ENCODE measurements at regions not wholly inside any gene's neighbourhood (a gene's known extent, or its start where the extent isn't known, plus 50 kb on each side); places are given as distances from the start of the nearest gene placed in this dataset.
"Not testable (repeated sequence)": the region's sequence is repeated elsewhere in the genome, so short reads cannot be mapped to it uniquely, and the experiment has no call there.

- no peak overlapping the region for H3K9ac ChIP-seq (ENCODE audit: insufficient read depth in 1 of 2, low read length in 2 of 2)
- ATAC-seq (ENCODE audit: insufficient read depth, low FRiP score) (no peak), DNase-seq (no peak)
- no peak for TF ChIP-seq CTCF (IDR thresholded peaks at IDR 0.05; ENCODE audit: control extremely low read depth, extremely low read depth)
- H3K27me3 ChIP-seq (ENCODE audit: control insufficient read depth in 3 of 3, insufficient read depth in 3 of 3, low read length in 2 of 3) = no peaks in the 10 kb centered on the region
- no peaks in the 10 kb centered on the region for H3K36me3 ChIP-seq (ENCODE audit: control insufficient read depth in 4 of 4, insufficient read depth in 4 of 4, low read length in 4 of 4)
- H3K9me3 ChIP-seq (ENCODE audit: control insufficient read depth in 4 of 4, insufficient read depth in 3 of 4, low read length in 3 of 4) = peaks cover 0 to 6% (median 0%) of the 10 kb centered on the region in 4 donors
- H3K4me1 ChIP-seq (ENCODE audit: control insufficient read depth in 5 of 5, insufficient read depth in 5 of 5, low read length in 5 of 5) = no peaks in the 10 kb centered on the region
- no peak overlapping the region for H3K27ac ChIP-seq (ENCODE audit: low read depth in 1 of 2, low read length in 1 of 2)
- no peak overlapping the region for H3K4me3 ChIP-seq
- WGBS, 2 donors = 80% methylated on average over 13 of the region's 13 CpGs
Observed at GRCh38 chr1:29798699-29799566, 562.6 kb downstream of the PTPRU start.

- H3K36me3 ChIP-seq (ENCODE audit: control insufficient read depth in 4 of 4, insufficient read depth in 4 of 4, low read length in 4 of 4); H3K9ac ChIP-seq (ENCODE audit: insufficient read depth in 1 of 2, low read length in 2 of 2); H3K4me1 ChIP-seq (ENCODE audit: control insufficient read depth in 5 of 5, insufficient read depth in 5 of 5, low read length in 5 of 5); DNase-seq; H3K9me3 ChIP-seq (ENCODE audit: control insufficient read depth in 4 of 4, insufficient read depth in 3 of 4, low read length in 3 of 4); H3K27me3 ChIP-seq (ENCODE audit: control insufficient read depth in 3 of 3, insufficient read depth in 3 of 3, low read length in 2 of 3); ATAC-seq (ENCODE audit: insufficient read depth, low FRiP score); H3K4me3 ChIP-seq; H3K27ac ChIP-seq (ENCODE audit: low read depth in 1 of 2, low read length in 1 of 2): not testable (repeated sequence)
- WGBS, 2 donors = 94 to 97% methylated on average over 1 of the region's 1 CpG
Observed at GRCh38 chr1:29797125-29797524, 560.8 kb downstream of the PTPRU start.

GRCh38 chr1:29795965-29796364, 559.6 kb downstream of the PTPRU start:
- ATAC-seq (ENCODE audit: insufficient read depth, low FRiP score) = not testable (repeated sequence)

GRCh38 chr1:29793653-29794348, 557.5 kb downstream of the PTPRU start:
- Histone ChIP-seq H3K27me3 (ENCODE audit: control insufficient read depth in 3 of 3, insufficient read depth in 3 of 3, low read length in 2 of 3) (peaks cover 0 to 3% (median 0%) of the 10 kb centered on the region in 3 donors), H3K4me1 (ENCODE audit: control insufficient read depth in 5 of 5, insufficient read depth in 5 of 5, low read length in 5 of 5) (no peaks in the 10 kb centered on the region), H3K9me3 (ENCODE audit: control insufficient read depth in 4 of 4, insufficient read depth in 3 of 4, low read length in 3 of 4) (peaks cover 0 to 6% (median 0%) of the 10 kb centered on the region in 4 donors), H3K4me3 (no peak overlapping the region), H3K36me3 (ENCODE audit: control insufficient read depth in 4 of 4, insufficient read depth in 4 of 4, low read length in 4 of 4) (no peaks in the 10 kb centered on the region), H3K27ac (ENCODE audit: low read depth in 1 of 2, low read length in 1 of 2) (no peak overlapping the region), H3K9ac (ENCODE audit: insufficient read depth in 1 of 2, low read length in 2 of 2) (no peak overlapping the region)
- DNase-seq (no peak), ATAC-seq (ENCODE audit: insufficient read depth, low FRiP score) (no peak)
- 79 to 85% methylated on average over 8 of the region's 8 CpGs for WGBS, 2 donors
- no peak for TF ChIP-seq CTCF (IDR thresholded peaks at IDR 0.05; ENCODE audit: control extremely low read depth, extremely low read depth)

More at GRCh38 chr1:29795965-29796364, 559.6 kb downstream of the PTPRU start:
- H3K27me3 ChIP-seq (ENCODE audit: control insufficient read depth in 3 of 3, insufficient read depth in 3 of 3, low read length in 2 of 3); H3K4me3 ChIP-seq; H3K9me3 ChIP-seq (ENCODE audit: control insufficient read depth in 4 of 4, insufficient read depth in 3 of 4, low read length in 3 of 4); H3K27ac ChIP-seq (ENCODE audit: low read depth in 1 of 2, low read length in 1 of 2); DNase-seq; H3K36me3 ChIP-seq (ENCODE audit: control insufficient read depth in 4 of 4, insufficient read depth in 4 of 4, low read length in 4 of 4); H3K9ac ChIP-seq (ENCODE audit: insufficient read depth in 1 of 2, low read length in 2 of 2); H3K4me1 ChIP-seq (ENCODE audit: control insufficient read depth in 5 of 5, insufficient read depth in 5 of 5, low read length in 5 of 5): not testable (repeated sequence)
- WGBS, 2 donors = 86 to 91% methylated on average over 2 of the region's 2 CpGs
